GM12892 (cell line): ENCODE measurements at regions not wholly inside any gene's neighbourhood (a gene's known extent, or its start where the extent isn't known, plus 50 kb on each side); places are given as distances from the start of the nearest gene placed in this dataset.

Source experiments
- POLR2A ChIP-seq: IDR thresholded peaks from 2 replicates; pipeline ENCODE4 v1.6.1; 2011; ENCODE audit warnings: low read depth, low read length, control low read depth
- POLR2AphosphoS5 ChIP-seq: IDR thresholded peaks from 2 replicates; pipeline ENCODE4 v1.6.1; 2011; ENCODE audit warnings: low read depth, low read length, control low read depth
- TAF1 ChIP-seq: IDR thresholded peaks from 2 replicates; pipeline ENCODE4 v1.6.1; 2011; ENCODE audit warnings: low read depth, mild to moderate bottlenecking, control low read depth, low read length, borderline replicate concordance

DNA sequence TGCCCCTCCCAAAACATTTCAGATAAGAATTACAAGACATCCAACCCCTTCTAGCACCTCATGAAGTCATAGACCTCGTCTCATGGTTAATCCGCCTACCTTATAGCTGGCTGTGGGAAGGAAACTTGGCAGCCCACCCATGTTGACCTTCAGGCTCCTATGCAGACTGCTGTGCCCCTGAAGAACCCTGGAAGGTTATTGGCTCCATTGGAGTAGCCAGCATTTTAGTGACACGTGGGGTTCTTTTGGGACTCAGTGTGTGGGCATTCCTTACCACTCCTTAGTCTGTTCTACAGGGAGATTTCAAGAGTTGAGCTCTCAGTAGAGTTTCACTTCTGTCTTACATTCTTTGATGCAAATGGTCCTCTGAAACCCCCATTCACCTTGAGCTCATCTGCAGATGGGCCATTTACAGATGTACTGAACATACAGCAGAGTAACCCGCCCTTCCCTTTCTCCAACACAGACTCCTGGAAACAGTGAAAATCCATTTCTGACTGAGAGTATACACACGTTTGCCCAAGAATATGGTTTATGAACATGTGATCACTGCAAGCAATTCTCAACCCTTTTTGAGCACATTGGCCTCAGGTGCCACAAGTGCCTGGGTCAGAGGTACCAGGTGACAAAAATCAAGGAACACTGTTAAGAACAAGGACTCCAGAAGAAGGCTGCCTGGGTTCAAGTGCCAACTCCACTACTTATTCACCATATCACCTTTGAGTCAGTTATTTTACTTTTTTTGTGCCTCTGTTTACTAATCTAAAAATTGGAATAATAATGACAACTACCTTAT lies 54.0 kb upstream of the HECW1 start:
- TF ChIP-seq POLR2A (no peak), POLR2AphosphoS5 (no peak), TAF1 (no peak)
